ENCODE measurements at regions not wholly inside any gene's neighbourhood (a gene's known extent, or its start where the extent isn't known, plus 50 kb on each side); places are given as distances from the start of the nearest gene placed in this dataset.

DNA sequence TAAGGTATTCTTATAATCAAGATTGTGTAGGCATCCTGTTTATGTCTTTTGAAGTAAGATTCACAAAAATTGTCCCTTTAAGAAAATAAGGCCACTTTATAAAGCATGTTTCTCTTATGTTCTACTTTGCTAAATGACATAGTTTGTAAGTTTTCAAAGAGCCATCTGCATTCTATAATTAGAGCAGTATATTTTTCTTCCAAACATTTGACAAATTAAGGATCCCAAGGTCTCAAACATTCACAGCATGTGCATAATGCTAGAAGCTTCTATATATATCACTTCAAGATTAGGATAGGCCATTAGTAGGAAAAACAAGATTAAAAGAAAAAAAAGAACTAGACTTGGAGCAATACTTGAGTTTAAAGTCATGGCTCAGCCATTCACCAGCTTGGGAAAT is 55.9 kb upstream of the DOK5 start:
- Histone ChIP-seq H3K9ac (no peak overlapping the region), H3K27me3 (no peaks in the 10 kb centered on the region), H3K4me3 (no peak overlapping the region), H3K9me3 (peaks cover 3% of the 10 kb centered on the region), H3K4me1 (no peaks in the 10 kb centered on the region), H3K27ac (no peak overlapping the region), H4K20me1 (no peaks in the 10 kb centered on the region), H3K4me2 (no peak overlapping the region), H3K36me3 (no peaks in the 10 kb centered on the region)
- no peak for TF ChIP-seq Cebpa-rat (IDR thresholded peaks at IDR 0.05)
